HG03097 (cell line): ENCODE measurements at regions not wholly inside any gene's neighbourhood (a gene's known extent, or its start where the extent isn't known, plus 50 kb on each side); places are given as distances from the start of the nearest gene placed in this dataset.
"Not testable (repeated sequence)": the region's sequence is repeated elsewhere in the genome, so short reads cannot be mapped to it uniquely, and the experiment has no call there.

Experiments
- ATAC-seq: cut with Tn5 transposase; IDR thresholded peaks from one replicate; pipeline ENCODE4 v1.9.1; 2021; ENCODE audit not compliant: unreplicated experiment, low FRiP score

GRCh38 chr4:170247596-170247995 is 157.8 kb upstream of the AADAT start:
- ATAC-seq = no peak

- ATAC-seq = no peak
Observed at GRCh38 chr4:170243662-170244288, 154.0 kb upstream of the AADAT start.

GRCh38 chr4:170242471-170242870 is 152.7 kb upstream of the AADAT start:
- ATAC-seq = no peak

- no peak for ATAC-seq
Observed at GRCh38 chr4:170234800-170235199, 145.0 kb upstream of the AADAT start.

GRCh38 chr4:170231377-170231776 is 141.6 kb upstream of the AADAT start:
- no peak for ATAC-seq

GRCh38 chr4:170230242-170230641 is 140.5 kb upstream of the AADAT start:
- no peak for ATAC-seq

- ATAC-seq = no peak
Observed at GRCh38 chr4:170229006-170229405, 139.2 kb upstream of the AADAT start.

GRCh38 chr4:170227928-170228327 is 138.2 kb upstream of the AADAT start:
- no peak for ATAC-seq

- no peak for ATAC-seq
Observed at GRCh38 chr4:170226288-170226687, 136.5 kb upstream of the AADAT start.

GRCh38 chr4:170214731-170215130 is 125.0 kb upstream of the AADAT start:
- ATAC-seq = no peak

GRCh38 chr4:170214101-170214500 is 124.3 kb upstream of the AADAT start:
- no peak for ATAC-seq

- no peak for ATAC-seq
Observed at GRCh38 chr4:170202721-170203120, 113.0 kb upstream of the AADAT start.

GRCh38 chr4:170198747-170199146 is 109.0 kb upstream of the AADAT start:
- ATAC-seq = no peak

GRCh38 chr4:170194794-170195193 is 105.0 kb upstream of the AADAT start:
- not testable (repeated sequence) for ATAC-seq

GRCh38 chr4:170193496-170193895 is 103.7 kb upstream of the AADAT start:
- ATAC-seq = no peak

GRCh38 chr4:170190265-170190664 is 100.5 kb upstream of the AADAT start:
- ATAC-seq = no peak

GRCh38 chr4:170170861-170171260 is 81.1 kb upstream of the AADAT start:
- ATAC-seq = no peak

GRCh38 chr4:170169699-170170098 is 79.9 kb upstream of the AADAT start:
- no peak for ATAC-seq

GRCh38 chr4:170167678-170168077 is 77.9 kb upstream of the AADAT start:
- no peak for ATAC-seq

- not testable (repeated sequence) for ATAC-seq
Observed at GRCh38 chr4:170166193-170166592, 76.4 kb upstream of the AADAT start.

GRCh38 chr4:170162416-170162815 is 72.7 kb upstream of the AADAT start:
- ATAC-seq = no peak

GRCh38 chr4:170157670-170158069 is 67.9 kb upstream of the AADAT start:
- ATAC-seq = no peak

GRCh38 chr4:170145120-170145519 is 55.4 kb upstream of the AADAT start:
- ATAC-seq = no peak
